ENCODE measurements at regions not wholly inside any gene's neighbourhood (a gene's known extent, or its start where the extent isn't known, plus 50 kb on each side); places are given as distances from the start of the nearest gene placed in this dataset.
"Not testable (repeated sequence)": the region's sequence is repeated elsewhere in the genome, so short reads cannot be mapped to it uniquely, and the experiment has no call there.

GRCh38 chr2:129923265-129924091 is 56.0 kb upstream of the RAB6C start:
- H3K9me3 Mint-ChIP-seq = peaks cover 0 to 18% (median 6%) of the 10 kb centered on the region in 7 donors
- H3K36me3 Mint-ChIP-seq = no peaks in the 10 kb centered on the region
- no peak for ATAC-seq (ENCODE audit: low read depth in 2 of 2)
- Histone ChIP-seq H3K4me1 (ENCODE audit: control insufficient read depth, insufficient read depth, low read length, poor library complexity, severe bottlenecking) (no peaks in the 10 kb centered on the region), H3K4me3 (ENCODE audit: low read depth, low read length) (no peak overlapping the region), H3K36me3 (ENCODE audit: control insufficient read depth, insufficient read depth, low read length) (no peaks in the 10 kb centered on the region), H3K9me3 (ENCODE audit: control insufficient read depth in 2 of 2, low read length in 2 of 2) (peaks cover 5 to 12% of the 10 kb centered on the region in 2 experiments), H3K27ac (ENCODE audit: insufficient read depth, low read length, poor library complexity, severe bottlenecking) (no peak overlapping the region), H3K27me3 (ENCODE audit: control insufficient read depth, insufficient read depth, low read length) (no peaks in the 10 kb centered on the region)
- no peak overlapping the region for H3K4me3 Mint-ChIP-seq
- H3K27ac Mint-ChIP-seq = no peak overlapping the region
- peaks cover 22% of the 10 kb centered on the region for H3K27me3 Mint-ChIP-seq
- peaks cover 0 to 6% (median 4%) of the 10 kb centered on the region in 4 donors for H3K4me1 Mint-ChIP-seq
- peak in 1 of 3 donors; percentile 13 for DNase-seq

- not testable (repeated sequence) for H3K4me3 Mint-ChIP-seq
- peaks cover 16% of the 10 kb centered on the region for H3K27me3 Mint-ChIP-seq
Observed at GRCh38 chr2:129924115-129924514, 55.4 kb upstream of the RAB6C start.

GRCh38 chr2:129925381-129925780 is 54.1 kb upstream of the RAB6C start:
- ATAC-seq (ENCODE audit: low read depth in 2 of 2) = no peak
- Mint-ChIP-seq H3K4me3 (no peak overlapping the region), H3K4me1 (peaks cover 0 to 6% (median 4%) of the 10 kb centered on the region in 4 donors), H3K9me3 (peaks cover 0 to 2% (median 0%) of the 10 kb centered on the region in 7 donors), H3K27ac (no peak overlapping the region), H3K36me3 (no peaks in the 10 kb centered on the region), H3K27me3 (peaks cover 12% of the 10 kb centered on the region)
- no peaks in the 10 kb centered on the region for H3K27me3 ChIP-seq (ENCODE audit: control insufficient read depth, insufficient read depth, low read length)
- no peaks in the 10 kb centered on the region for H3K36me3 ChIP-seq (ENCODE audit: control insufficient read depth, insufficient read depth, low read length)
- no peak overlapping the region for H3K27ac ChIP-seq (ENCODE audit: insufficient read depth, low read length, poor library complexity, severe bottlenecking)
- no peaks in the 10 kb centered on the region for H3K9me3 ChIP-seq (ENCODE audit: control insufficient read depth in 2 of 2, low read length in 2 of 2)
- no peaks in the 10 kb centered on the region for H3K4me1 ChIP-seq (ENCODE audit: control insufficient read depth, insufficient read depth, low read length, poor library complexity, severe bottlenecking)
- no peak for DNase-seq
- no peak overlapping the region for H3K4me3 ChIP-seq (ENCODE audit: low read depth, low read length)

More at GRCh38 chr2:129924115-129924514, 55.4 kb upstream of the RAB6C start:
- not testable (repeated sequence) for H3K4me1 Mint-ChIP-seq; H3K4me3 ChIP-seq (ENCODE audit: low read depth, low read length); H3K36me3 ChIP-seq (ENCODE audit: control insufficient read depth, insufficient read depth, low read length); H3K27me3 ChIP-seq (ENCODE audit: control insufficient read depth, insufficient read depth, low read length); H3K36me3 Mint-ChIP-seq; H3K27ac Mint-ChIP-seq; DNase-seq; H3K27ac ChIP-seq (ENCODE audit: insufficient read depth, low read length, poor library complexity, severe bottlenecking); ATAC-seq (ENCODE audit: low read depth in 2 of 2); H3K9me3 ChIP-seq (ENCODE audit: control insufficient read depth in 2 of 2, low read length in 2 of 2); H3K4me1 ChIP-seq (ENCODE audit: control insufficient read depth, insufficient read depth, low read length, poor library complexity, severe bottlenecking)
- peaks cover 0 to 12% (median 5%) of the 10 kb centered on the region in 7 donors for H3K9me3 Mint-ChIP-seq

- H3K9me3 ChIP-seq (ENCODE audit: control insufficient read depth in 2 of 2, low read length in 2 of 2) = no peaks in the 10 kb centered on the region
- Mint-ChIP-seq H3K36me3 (no peaks in the 10 kb centered on the region), H3K27ac (no peak overlapping the region), H3K4me3 (no peak overlapping the region), H3K4me1 (peaks cover 0 to 6% (median 4%) of the 10 kb centered on the region in 4 donors), H3K27me3 (peaks cover 10% of the 10 kb centered on the region), H3K9me3 (peaks cover 0 to 2% (median 0%) of the 10 kb centered on the region in 7 donors)
- no peak overlapping the region for H3K27ac ChIP-seq (ENCODE audit: insufficient read depth, low read length, poor library complexity, severe bottlenecking)
- ATAC-seq (ENCODE audit: low read depth in 2 of 2) = no peak
- no peaks in the 10 kb centered on the region for H3K27me3 ChIP-seq (ENCODE audit: control insufficient read depth, insufficient read depth, low read length)
- H3K36me3 ChIP-seq (ENCODE audit: control insufficient read depth, insufficient read depth, low read length) = no peaks in the 10 kb centered on the region
- no peak for DNase-seq
- H3K4me1 ChIP-seq (ENCODE audit: control insufficient read depth, insufficient read depth, low read length, poor library complexity, severe bottlenecking) = no peaks in the 10 kb centered on the region
- H3K4me3 ChIP-seq (ENCODE audit: low read depth, low read length) = no peak overlapping the region
Observed at GRCh38 chr2:129927696-129928095, 51.8 kb upstream of the RAB6C start.

- H3K4me3 Mint-ChIP-seq = no peak overlapping the region
- no peaks in the 10 kb centered on the region for H3K4me1 ChIP-seq (ENCODE audit: control insufficient read depth, insufficient read depth, low read length, poor library complexity, severe bottlenecking)
- H3K36me3 Mint-ChIP-seq = no peaks in the 10 kb centered on the region
- no peaks in the 10 kb centered on the region for H3K9me3 Mint-ChIP-seq
- H3K27me3 ChIP-seq (ENCODE audit: control insufficient read depth, insufficient read depth, low read length) = no peaks in the 10 kb centered on the region
- no peaks in the 10 kb centered on the region for H3K4me1 Mint-ChIP-seq
- H3K4me3 ChIP-seq (ENCODE audit: low read depth, low read length) = no peak overlapping the region
- no peak overlapping the region for H3K27ac Mint-ChIP-seq
- H3K36me3 ChIP-seq (ENCODE audit: control insufficient read depth, insufficient read depth, low read length) = no peaks in the 10 kb centered on the region
- no peak for ATAC-seq (ENCODE audit: low read depth in 2 of 2)
- H3K27ac ChIP-seq (ENCODE audit: insufficient read depth, low read length, poor library complexity, severe bottlenecking) = no peak overlapping the region
- H3K9me3 ChIP-seq (ENCODE audit: control insufficient read depth in 2 of 2, low read length in 2 of 2) = no peaks in the 10 kb centered on the region
- DNase-seq = no peak
- H3K27me3 Mint-ChIP-seq = peaks cover 17% of the 10 kb centered on the region
Observed at GRCh38 chr2:129929321-129930290, 49.9 kb upstream of the RAB6C start.

All from CD4-positive, CD25-positive, alpha-beta regulatory T cell (primary cell).